ENCODE measurements at regions not wholly inside any gene's neighbourhood (a gene's known extent, or its start where the extent isn't known, plus 50 kb on each side); places are given as distances from the start of the nearest gene placed in this dataset.

DNA sequence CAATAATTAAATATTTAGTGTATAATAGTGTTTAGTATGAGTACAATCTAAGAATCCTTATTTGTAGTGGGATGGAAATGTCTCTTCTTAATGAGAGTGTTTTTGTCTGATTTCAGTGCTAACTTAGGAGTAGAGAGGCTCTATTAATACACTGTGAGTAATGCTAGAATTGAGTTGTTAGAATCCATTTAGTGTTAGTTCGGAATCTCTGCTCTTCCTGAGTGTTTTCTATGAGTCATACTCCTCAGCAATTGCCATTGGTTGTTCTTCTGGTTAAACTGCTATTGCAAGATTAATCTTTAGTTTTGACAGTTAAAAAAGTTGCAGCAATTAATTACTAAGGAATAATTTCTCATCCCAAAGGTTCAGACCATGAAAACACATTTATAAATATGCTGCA lies 828.6 kb upstream of the POU3F3 start:
- TF ChIP-seq, protein P1, sequence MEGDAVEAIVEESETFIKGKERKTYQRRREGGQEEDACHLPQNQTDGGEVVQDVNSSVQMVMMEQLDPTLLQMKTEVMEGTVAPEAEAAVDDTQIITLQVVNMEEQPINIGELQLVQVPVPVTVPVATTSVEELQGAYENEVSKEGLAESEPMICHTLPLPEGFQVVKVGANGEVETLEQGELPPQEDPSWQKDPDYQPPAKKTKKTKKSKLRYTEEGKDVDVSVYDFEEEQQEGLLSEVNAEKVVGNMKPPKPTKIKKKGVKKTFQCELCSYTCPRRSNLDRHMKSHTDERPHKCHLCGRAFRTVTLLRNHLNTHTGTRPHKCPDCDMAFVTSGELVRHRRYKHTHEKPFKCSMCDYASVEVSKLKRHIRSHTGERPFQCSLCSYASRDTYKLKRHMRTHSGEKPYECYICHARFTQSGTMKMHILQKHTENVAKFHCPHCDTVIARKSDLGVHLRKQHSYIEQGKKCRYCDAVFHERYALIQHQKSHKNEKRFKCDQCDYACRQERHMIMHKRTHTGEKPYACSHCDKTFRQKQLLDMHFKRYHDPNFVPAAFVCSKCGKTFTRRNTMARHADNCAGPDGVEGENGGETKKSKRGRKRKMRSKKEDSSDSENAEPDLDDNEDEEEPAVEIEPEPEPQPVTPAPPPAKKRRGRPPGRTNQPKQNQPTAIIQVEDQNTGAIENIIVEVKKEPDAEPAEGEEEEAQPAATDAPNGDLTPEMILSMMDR (IDR thresholded peaks at IDR 0.05) = no peak
- no peak for TF ChIP-seq POLR2A (IDR thresholded peaks at IDR 0.05)
